H9 (cell line): ENCODE measurements at regions not wholly inside any gene's neighbourhood (a gene's known extent, or its start where the extent isn't known, plus 50 kb on each side); places are given as distances from the start of the nearest gene placed in this dataset.
A peak's percentile ranks its signal among the peaks of the same experiment; 100 is the strongest.

ENCODE experiments used
- DNase-seq: peaks from one replicate; pipeline ENCODE4 v3.0.0-alpha.2; 2017
- H2AFZ ChIP-seq: one replicate; pipeline ENCODE4 v1.6.1; 2013; ENCODE audit warnings: mild to moderate bottlenecking, low read length, control low read depth, moderate library complexity
- H2AK5ac ChIP-seq: 2 replicates; pipeline ENCODE4 v1.6.1; 2013; ENCODE audit warnings: low read length, control low read depth, mixed read lengths; ENCODE audit not compliant: insufficient read length
- H2BK120ac ChIP-seq: one replicate; pipeline ENCODE4 v1.6.1; 2013; ENCODE audit warnings: low read depth, mild to moderate bottlenecking, low read length, control low read depth, inconsistent platforms; ENCODE audit not compliant: poor library complexity, severe bottlenecking
- H2BK12ac ChIP-seq: 2 replicates; pipeline ENCODE4 v1.6.1; 2013; ENCODE audit warnings: low read length, control low read depth, mixed read lengths, low read depth; ENCODE audit not compliant: insufficient read length
- H2BK15ac ChIP-seq: 2 replicates; pipeline ENCODE4 v1.6.1; 2013; ENCODE audit warnings: low read depth, low read length, control low read depth
- H2BK20ac ChIP-seq: one replicate; pipeline ENCODE4 v1.6.1; 2013; ENCODE audit warnings: low read depth, mild to moderate bottlenecking, low read length, control low read depth, inconsistent platforms; ENCODE audit not compliant: poor library complexity, severe bottlenecking
- H2BK5ac ChIP-seq: 2 replicates; pipeline ENCODE4 v1.6.1; 2013; ENCODE audit warnings: low read length, control low read depth, mixed read lengths; ENCODE audit not compliant: insufficient read length
- H3K14ac ChIP-seq: 2 replicates; pipeline ENCODE4 v1.6.1; 2013; ENCODE audit warnings: low read length, control low read depth; ENCODE audit not compliant: insufficient read depth
- H3K18ac ChIP-seq: 2 replicates; pipeline ENCODE4 v1.6.1; 2013; ENCODE audit warnings: low read depth, mild to moderate bottlenecking, mixed read lengths, low read length, control low read depth; ENCODE audit not compliant: insufficient read length
- H3K23ac ChIP-seq: 2 replicates; pipeline ENCODE4 v1.6.1; 2013; ENCODE audit warnings: low read length, control low read depth, mixed read lengths, low read depth; ENCODE audit not compliant: insufficient read length
- H3K23me2 ChIP-seq: 2 replicates; pipeline ENCODE4 v1.6.1; 2013; ENCODE audit warnings: low read depth, mild to moderate bottlenecking, mixed read lengths, low read length, control low read depth; ENCODE audit not compliant: insufficient read length, poor library complexity, severe bottlenecking
- H3K27ac ChIP-seq: 2 replicates; pipeline ENCODE4 v1.5.1; 2013; ENCODE audit warnings: low read length, control low read depth, mixed read lengths, low read depth; ENCODE audit not compliant: insufficient read length
- H3K27me3 ChIP-seq: 2 replicates; pipeline ENCODE4 v1.6.1; 2013; ENCODE audit warnings: low read length, control low read depth, inconsistent platforms; ENCODE audit not compliant: insufficient read depth
- H3K4ac ChIP-seq: 2 replicates; pipeline ENCODE4 v1.6.1; 2013; ENCODE audit warnings: low read depth, mild to moderate bottlenecking, control low read depth, inconsistent platforms, low read length, moderate library complexity
- H3K4me1 ChIP-seq: 2 replicates; pipeline ENCODE4 v1.6.1; 2013; ENCODE audit warnings: low read length, control low read depth, inconsistent platforms; ENCODE audit not compliant: insufficient read depth
- H3K4me2 ChIP-seq: 2 replicates; pipeline ENCODE4 v1.6.1; 2013; ENCODE audit warnings: low read length, control low read depth, mixed read lengths; ENCODE audit not compliant: insufficient read length, insufficient read depth
- H3K56ac ChIP-seq: 2 replicates; pipeline ENCODE4 v1.6.1; 2013; ENCODE audit warnings: low read depth, mild to moderate bottlenecking, mixed read lengths, low read length, control low read depth; ENCODE audit not compliant: insufficient read length
- H3K79me1 ChIP-seq: 2 replicates; pipeline ENCODE4 v1.6.1; 2013; ENCODE audit warnings: low read depth, mild to moderate bottlenecking, moderate library complexity, low read length, control low read depth, inconsistent platforms; ENCODE audit not compliant: insufficient read depth, poor library complexity, severe bottlenecking
- H3K79me2 ChIP-seq: 2 replicates; pipeline ENCODE4 v1.6.1; 2013; ENCODE audit warnings: low read length, control low read depth, inconsistent platforms; ENCODE audit not compliant: insufficient read depth
- H3K9ac ChIP-seq: 2 replicates; pipeline ENCODE4 v1.6.1; 2013; ENCODE audit warnings: low read length, control low read depth, mixed read lengths; ENCODE audit not compliant: insufficient read length; ENCODE audit errors: extremely low read depth
- H3K9me3 ChIP-seq: one replicate; pipeline ENCODE4 v1.6.1; 2013; ENCODE audit warnings: low read depth, low read length, inconsistent platforms; ENCODE audit not compliant: control insufficient read depth
- H3T11ph ChIP-seq: one replicate; pipeline ENCODE4 v1.6.1; 2013; ENCODE audit warnings: mild to moderate bottlenecking, low read length, control low read depth, inconsistent platforms
- H4K20me1 ChIP-seq: one replicate; pipeline ENCODE4 v1.6.1; 2013; ENCODE audit not compliant: control insufficient read depth, insufficient read length, insufficient read depth
- H4K5ac ChIP-seq: 2 replicates; pipeline ENCODE4 v1.6.1; 2013; ENCODE audit warnings: low read depth, mild to moderate bottlenecking, mixed read lengths, low read length, control low read depth; ENCODE audit not compliant: insufficient read length
- H4K8ac ChIP-seq: replicated peaks from 2 replicates; pipeline ENCODE4 v1.6.1; 2013; ENCODE audit warnings: low read length, control low read depth, mixed read lengths, low read depth; ENCODE audit not compliant: insufficient read length
- H4K91ac ChIP-seq: 2 replicates; pipeline ENCODE4 v1.6.1; 2013; ENCODE audit warnings: low read depth, mild to moderate bottlenecking, moderate library complexity, mixed read lengths, low read length, control low read depth; ENCODE audit not compliant: insufficient read length
- H3K27ac Mint-ChIP-seq, 3 experiments: 2 replicates in 2 of 3; 3 replicates in 1 of 3; pipeline ENCODE4 v1.8.0; 2020 to 2021; ENCODE audit warnings: mixed read lengths in 3 of 3, mild to moderate bottlenecking in 1 of 3, moderate library complexity in 1 of 3
- H3K27me3 Mint-ChIP-seq: 2 replicates; pipeline ENCODE4 v1.8.0; 2021; ENCODE audit warnings: low read depth, mild to moderate bottlenecking, moderate library complexity, mixed read lengths
- H3K36me3 Mint-ChIP-seq, 3 experiments: 2 replicates in 2 of 3; 3 replicates in 1 of 3; pipeline ENCODE4 v1.8.0; 2020 to 2021; ENCODE audit warnings: low read depth in 3 of 3, mixed read lengths in 3 of 3; ENCODE audit not compliant: insufficient read depth in 1 of 3
- H3K4me1 Mint-ChIP-seq, 2 experiments: 2 replicates each; pipeline ENCODE4 v1.8.0; 2020; ENCODE audit warnings: mixed read lengths in 2 of 2
- H3K4me3 Mint-ChIP-seq, 2 experiments: 2 replicates in 1 of 2; 3 replicates in 1 of 2; pipeline ENCODE4 v1.8.0; 2020 to 2021; ENCODE audit warnings: mild to moderate bottlenecking in 2 of 2, mixed read lengths in 2 of 2, moderate library complexity in 1 of 2
- H3K9me3 Mint-ChIP-seq, 2 experiments: 2 replicates in 1 of 2; 3 replicates in 1 of 2; pipeline ENCODE4 v1.8.0; 2020; ENCODE audit warnings: mild to moderate bottlenecking in 2 of 2, mixed read lengths in 2 of 2, moderate library complexity in 1 of 2
- CTCF ChIP-seq: fragments of 200-600 bp; sonication (generic); conservative IDR thresholded peaks from 3 replicates; pipeline ENCODE4 v1.8.0; 2021; ENCODE audit warnings: antibody characterized with exemption, mild to moderate bottlenecking
- WGBS: extraction: QIAGEN DNeasy Blood & Tissue Kit; methylation state at CpG from one replicate; pipeline ENCODE4 v1.1.7; 2013; ENCODE audit warnings: missing lambda C conversion rate, low lambda C conversion rate, mixed read lengths; ENCODE audit not compliant: insufficient read length; ENCODE audit errors: extremely low coverage; 5-methylcytosine and 5-hydroxymethylcytosine counted together

- no peaks in the 10 kb centered on the region for H3K4me1 ChIP-seq
- Mint-ChIP-seq H3K36me3 (no peaks in the 10 kb centered on the region; a peak in 2 of 7 replicates), H3K27ac (no peak overlapping the region), H3K27me3 (peaks cover 70% of the 10 kb centered on the region), H3K9me3 (peaks cover 2 to 6% of the 10 kb centered on the region in 2 experiments; a peak in 3 of 5 replicates), H3K4me1 (peaks cover 26 to 27% of the 10 kb centered on the region in 2 experiments), H3K4me3 (no peak overlapping the region)
- H3K9ac ChIP-seq, result no peak overlapping the region
- H3K23me2 ChIP-seq, result peaks cover 2% of the 10 kb centered on the region
- no peak overlapping the region for H3K56ac ChIP-seq
- H4K91ac ChIP-seq, result no peak overlapping the region
- no peaks in the 10 kb centered on the region for H4K20me1 ChIP-seq
- no peak overlapping the region for H3K4me2 ChIP-seq
- H2BK5ac ChIP-seq, result no peak overlapping the region
- H3K23ac ChIP-seq, result no peak overlapping the region
- H2BK15ac ChIP-seq, result no peak overlapping the region
- no peak overlapping the region for H2BK20ac ChIP-seq
- H3K27me3 ChIP-seq, result peaks cover 33% of the 10 kb centered on the region
- no peaks in the 10 kb centered on the region for H3K79me2 ChIP-seq
- H3K27ac ChIP-seq, result no peak overlapping the region
- no peak overlapping the region for H3K18ac ChIP-seq
- no peak overlapping the region for H3K14ac ChIP-seq
- WGBS, result no CpG with 5 or more reads among the region's 3 CpGs
- H2AFZ ChIP-seq, result no peak overlapping the region
- no peak for TF ChIP-seq CTCF
- no peaks in the 10 kb centered on the region for H3K79me1 ChIP-seq
- H2AK5ac ChIP-seq, result no peak overlapping the region
- no peak overlapping the region for H4K5ac ChIP-seq
- no peak overlapping the region for H3K4ac ChIP-seq
- no peak overlapping the region for H2BK12ac ChIP-seq
- no peaks in the 10 kb centered on the region for H3K9me3 ChIP-seq
- DNase-seq, result peak; percentile 41
- H2BK120ac ChIP-seq, result no peak overlapping the region
- H3T11ph ChIP-seq, result no peak overlapping the region
- no peak overlapping the region for H4K8ac ChIP-seq
Observed at GRCh38 chr6:166003569-166003968, 164.1 kb downstream of the TBXT start.
